ENCODE measurements at regions not wholly inside any gene's neighbourhood (a gene's known extent, or its start where the extent isn't known, plus 50 kb on each side); places are given as distances from the start of the nearest gene placed in this dataset.

GRCh38 chrX:39058724-39059123, 257.5 kb downstream of the MID1IP1 start:
- no peaks in the 10 kb centered on the region for H3K36me3 Mint-ChIP-seq (ENCODE audit: insufficient read depth, unreplicated experiment)
- POLR2A ChIA-PET = no interaction called here
- H3K27me3 Mint-ChIP-seq (ENCODE audit: insufficient read depth, unreplicated experiment) = no peaks in the 10 kb centered on the region
- DNase-seq = no peak
- Histone ChIP-seq H3K36me3 (ENCODE audit: control insufficient read depth, insufficient read depth, low read length) (no peaks in the 10 kb centered on the region), H3K27me3 (replicated peaks; ENCODE audit: control insufficient read depth, insufficient read depth, low read length) (no peaks in the 10 kb centered on the region), H3K4me1 (no peaks in the 10 kb centered on the region), H3K9me3 (no peaks in the 10 kb centered on the region), H3K4me3 (ENCODE audit: low read depth, low read length) (no peak overlapping the region)
- no peak overlapping the region for H3K4me3 Mint-ChIP-seq (ENCODE audit: unreplicated experiment)
- CTCF ChIA-PET = interaction anchor here (0.5 kb wide), 1 partner anchor 259 kb away, joined by 3 read pairs; no protein-coding TSS in a partner anchor
- intact Hi-C loops (cut with micrococcal nuclease; ENCODE audit: unreplicated experiment) = no loop called here
- peaks cover 29% of the 10 kb centered on the region for H3K9me3 Mint-ChIP-seq (ENCODE audit: unreplicated experiment)
- TF ChIP-seq CTCF (IDR thresholded peaks at IDR 0.05; ENCODE audit: insufficient read depth in 1 of 2, low read depth in 1 of 2, low read length in 1 of 2, severe bottlenecking in 1 of 2, unreplicated experiment in 1 of 2) = no peak
- no TSS peak for BruUV-seq (replicated peaks)
- H3K27ac Mint-ChIP-seq (ENCODE audit: unreplicated experiment) = no peak overlapping the region
- H3K4me1 Mint-ChIP-seq (ENCODE audit: low read depth, unreplicated experiment) = no peaks in the 10 kb centered on the region

- Histone ChIP-seq H3K4me3 (ENCODE audit: low read depth, low read length) (no peak overlapping the region), H3K27me3 (replicated peaks; ENCODE audit: control insufficient read depth, insufficient read depth, low read length) (no peaks in the 10 kb centered on the region), H3K36me3 (ENCODE audit: control insufficient read depth, insufficient read depth, low read length) (no peaks in the 10 kb centered on the region), H3K9me3 (no peaks in the 10 kb centered on the region), H3K4me1 (no peaks in the 10 kb centered on the region)
- H3K4me3 Mint-ChIP-seq (ENCODE audit: unreplicated experiment) = no peak overlapping the region
- no TSS peak for BruUV-seq (replicated peaks)
- intact Hi-C loops (cut with micrococcal nuclease; ENCODE audit: unreplicated experiment) = no loop called here
- H3K27me3 Mint-ChIP-seq (ENCODE audit: insufficient read depth, unreplicated experiment) = no peaks in the 10 kb centered on the region
- no peak for TF ChIP-seq CTCF (IDR thresholded peaks at IDR 0.05; ENCODE audit: insufficient read depth in 1 of 2, low read depth in 1 of 2, low read length in 1 of 2, severe bottlenecking in 1 of 2, unreplicated experiment in 1 of 2)
- H3K27ac Mint-ChIP-seq (ENCODE audit: unreplicated experiment) = no peak overlapping the region
- H3K9me3 Mint-ChIP-seq (ENCODE audit: unreplicated experiment) = peaks cover 29% of the 10 kb centered on the region
- no peaks in the 10 kb centered on the region for H3K36me3 Mint-ChIP-seq (ENCODE audit: insufficient read depth, unreplicated experiment)
- no peaks in the 10 kb centered on the region for H3K4me1 Mint-ChIP-seq (ENCODE audit: low read depth, unreplicated experiment)
- POLR2A ChIA-PET = no interaction called here
- CTCF ChIA-PET = no interaction called here
- DNase-seq = no peak
These were observed 258.6 kb downstream of the MID1IP1 start for GRCh38 chrX:39059866-39060265.

- Histone ChIP-seq H3K27me3 (replicated peaks; ENCODE audit: control insufficient read depth, insufficient read depth, low read length) (no peaks in the 10 kb centered on the region), H3K9me3 (no peaks in the 10 kb centered on the region), H3K36me3 (ENCODE audit: control insufficient read depth, insufficient read depth, low read length) (no peaks in the 10 kb centered on the region), H3K4me3 (ENCODE audit: low read depth, low read length) (no peak overlapping the region), H3K4me1 (no peaks in the 10 kb centered on the region)
- H3K27ac Mint-ChIP-seq (ENCODE audit: unreplicated experiment) = no peak overlapping the region
- no peak overlapping the region for H3K4me3 Mint-ChIP-seq (ENCODE audit: unreplicated experiment)
- H3K4me1 Mint-ChIP-seq (ENCODE audit: low read depth, unreplicated experiment) = no peaks in the 10 kb centered on the region
- H3K27me3 Mint-ChIP-seq (ENCODE audit: insufficient read depth, unreplicated experiment) = no peaks in the 10 kb centered on the region
- no peak for TF ChIP-seq CTCF (IDR thresholded peaks at IDR 0.05; ENCODE audit: insufficient read depth in 1 of 2, low read depth in 1 of 2, low read length in 1 of 2, severe bottlenecking in 1 of 2, unreplicated experiment in 1 of 2)
- DNase-seq = no peak
- peaks cover 23% of the 10 kb centered on the region for H3K9me3 Mint-ChIP-seq (ENCODE audit: unreplicated experiment)
- ChIA-PET POLR2A (no interaction called here), CTCF (no interaction called here)
- no TSS peak for BruUV-seq (replicated peaks)
- H3K36me3 Mint-ChIP-seq (ENCODE audit: insufficient read depth, unreplicated experiment) = no peaks in the 10 kb centered on the region
- intact Hi-C loops (cut with micrococcal nuclease; ENCODE audit: unreplicated experiment) = no loop called here
These were observed 261.8 kb downstream of the MID1IP1 start for GRCh38 chrX:39063037-39063436.

Measured in Caco-2 (cell line).